ENCODE measurements at regions not wholly inside any gene's neighbourhood (a gene's known extent, or its start where the extent isn't known, plus 50 kb on each side); places are given as distances from the start of the nearest gene placed in this dataset.

- Histone ChIP-seq H3K36me3 (ENCODE audit: control insufficient read depth in 2 of 3, insufficient read depth in 3 of 3, low read length in 3 of 3) (no peaks in the 10 kb centered on the region), H3K9ac (ENCODE audit: low read length in 3 of 3) (no peak overlapping the region), H3K4me3 (ENCODE audit: low read length in 3 of 3) (no peak overlapping the region), H3K9me3 (ENCODE audit: control insufficient read depth in 2 of 3, insufficient read depth in 1 of 3, low read length in 3 of 3) (no peaks in the 10 kb centered on the region), H3K27ac (ENCODE audit: low read depth in 2 of 2, low read length in 2 of 2) (no peak overlapping the region), H3K4me1 (ENCODE audit: control insufficient read depth in 2 of 3, insufficient read depth in 2 of 3, low read depth in 1 of 3, low read length in 3 of 3) (no peaks in the 10 kb centered on the region), H3K27me3 (ENCODE audit: control insufficient read depth, insufficient read depth, low read length) (no peaks in the 10 kb centered on the region)
- FAIRE-seq (no peak), DNase-seq (peak in 3 of 5 donors; percentile 19 to 28 (median 22))
- TF ChIP-seq CTCF (IDR thresholded peaks at IDR 0.05; ENCODE audit: borderline replicate concordance, extremely low read depth, insufficient read depth), result no peak
- intact Hi-C loops (cut with DNase I), result no loop called here
These were observed 86.9 kb upstream of the STXBP6 start for GRCh38 chr14:25136811-25137210.

DNA sequence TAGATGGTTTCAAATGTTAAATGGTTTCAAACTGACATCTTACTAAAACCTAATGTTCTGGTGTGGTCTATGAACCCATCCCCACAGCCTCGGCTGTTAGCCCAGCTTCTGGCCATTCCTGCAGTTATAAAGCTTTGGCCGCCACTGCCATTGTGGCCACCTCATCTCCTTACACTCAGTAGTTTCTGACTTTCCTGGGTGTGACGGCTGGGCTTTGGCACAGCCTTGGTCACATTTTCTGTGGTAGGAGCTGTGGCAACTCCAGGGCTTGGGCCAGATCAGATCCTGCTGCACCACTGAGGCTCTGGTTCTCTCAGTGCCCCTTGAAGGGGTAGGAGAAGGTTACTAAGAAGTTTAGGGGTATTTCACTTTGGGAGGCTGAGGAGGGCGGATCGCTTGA, 84.2 kb upstream of the STXBP6 start:
- Histone ChIP-seq H3K36me3 (ENCODE audit: control insufficient read depth in 2 of 3, insufficient read depth in 3 of 3, low read length in 3 of 3) (no peaks in the 10 kb centered on the region), H3K9ac (ENCODE audit: low read length in 3 of 3) (no peak overlapping the region), H3K4me1 (ENCODE audit: control insufficient read depth in 2 of 3, insufficient read depth in 2 of 3, low read depth in 1 of 3, low read length in 3 of 3) (no peaks in the 10 kb centered on the region), H3K27ac (ENCODE audit: low read depth in 2 of 2, low read length in 2 of 2) (no peak overlapping the region), H3K4me3 (ENCODE audit: low read length in 3 of 3) (no peak overlapping the region), H3K27me3 (ENCODE audit: control insufficient read depth, insufficient read depth, low read length) (no peaks in the 10 kb centered on the region), H3K9me3 (ENCODE audit: control insufficient read depth in 2 of 3, insufficient read depth in 1 of 3, low read length in 3 of 3) (no peaks in the 10 kb centered on the region)
- DNase-seq (no peak), FAIRE-seq (no peak)
- no peak for TF ChIP-seq CTCF (IDR thresholded peaks at IDR 0.05; ENCODE audit: borderline replicate concordance, extremely low read depth, insufficient read depth)
- intact Hi-C loops (cut with DNase I), result no loop called here

GRCh38 chr14:25132732-25133422, 82.9 kb upstream of the STXBP6 start:
- intact Hi-C loops (cut with DNase I), result no loop called here
- no peak overlapping the region for H3K27ac ChIP-seq (ENCODE audit: low read depth in 2 of 2, low read length in 2 of 2)
- H3K4me1 ChIP-seq (ENCODE audit: control insufficient read depth in 2 of 3, insufficient read depth in 2 of 3, low read depth in 1 of 3, low read length in 3 of 3), result no peaks in the 10 kb centered on the region
- no peaks in the 10 kb centered on the region for H3K9me3 ChIP-seq (ENCODE audit: control insufficient read depth in 2 of 3, insufficient read depth in 1 of 3, low read length in 3 of 3)
- H3K27me3 ChIP-seq (ENCODE audit: control insufficient read depth, insufficient read depth, low read length), result no peaks in the 10 kb centered on the region
- no peak for FAIRE-seq
- peak; percentile 64 to 79 (median 76) for DNase-seq
- H3K36me3 ChIP-seq (ENCODE audit: control insufficient read depth in 2 of 3, insufficient read depth in 3 of 3, low read length in 3 of 3), result no peaks in the 10 kb centered on the region
- peak; percentile 91 for TF ChIP-seq CTCF (IDR thresholded peaks at IDR 0.05; ENCODE audit: borderline replicate concordance, extremely low read depth, insufficient read depth)
- no peak overlapping the region for H3K4me3 ChIP-seq (ENCODE audit: low read length in 3 of 3)
- H3K9ac ChIP-seq (ENCODE audit: low read length in 3 of 3), result no peak overlapping the region

- Histone ChIP-seq H3K27me3 (ENCODE audit: control insufficient read depth, insufficient read depth, low read length) (no peaks in the 10 kb centered on the region), H3K9ac (ENCODE audit: low read length in 3 of 3) (no peak overlapping the region), H3K9me3 (ENCODE audit: control insufficient read depth in 2 of 3, insufficient read depth in 1 of 3, low read length in 3 of 3) (no peaks in the 10 kb centered on the region), H3K4me1 (ENCODE audit: control insufficient read depth in 2 of 3, insufficient read depth in 2 of 3, low read depth in 1 of 3, low read length in 3 of 3) (no peaks in the 10 kb centered on the region), H3K36me3 (ENCODE audit: control insufficient read depth in 2 of 3, insufficient read depth in 3 of 3, low read length in 3 of 3) (no peaks in the 10 kb centered on the region), H3K27ac (ENCODE audit: low read depth in 2 of 2, low read length in 2 of 2) (no peak overlapping the region), H3K4me3 (ENCODE audit: low read length in 3 of 3) (no peak overlapping the region)
- DNase-seq, result no peak
- TF ChIP-seq CTCF (IDR thresholded peaks at IDR 0.05; ENCODE audit: borderline replicate concordance, extremely low read depth, insufficient read depth), result no peak
- FAIRE-seq, result no peak
- intact Hi-C loops (cut with DNase I), result no loop called here
These were observed 82.1 kb upstream of the STXBP6 start for GRCh38 chr14:25132094-25132493.
